AG09309 (cell line): ENCODE measurements at regions not wholly inside any gene's neighbourhood (a gene's known extent, or its start where the extent isn't known, plus 50 kb on each side); places are given as distances from the start of the nearest gene placed in this dataset.

ENCODE experiments used
- DNase-seq: peaks from one replicate; pipeline ENCODE4 v3.0.0-alpha.2; 2010; ENCODE audit warnings: low read depth
- H3K4me3 ChIP-seq: 2 replicates; pipeline ENCODE4 v1.5.1; 2011; ENCODE audit warnings: mild to moderate bottlenecking, low read depth, low read length, moderate library complexity; ENCODE audit not compliant: control insufficient read depth
- CTCF ChIP-seq: IDR thresholded peaks from 2 replicates; pipeline ENCODE4 v1.5.1; 2011; ENCODE audit warnings: mild to moderate bottlenecking, low read depth, low read length, inconsistent platforms; ENCODE audit not compliant: insufficient read depth, control insufficient read depth; ENCODE audit errors: missing control alignments

GRCh38 chr13:83992566-83993358 lies 110.5 kb upstream of the SLITRK1 start:
- no peak for DNase-seq
- no peak for TF ChIP-seq CTCF
- no peak overlapping the region for H3K4me3 ChIP-seq

- TF ChIP-seq CTCF = no peak
- DNase-seq = no peak
- H3K4me3 ChIP-seq = no peak overlapping the region
Measured at GRCh38 chr13:83987394-83987793, 105.1 kb upstream of the SLITRK1 start.

GRCh38 chr13:83984793-83985192 lies 102.5 kb upstream of the SLITRK1 start:
- TF ChIP-seq CTCF = no peak
- no peak overlapping the region for H3K4me3 ChIP-seq
- DNase-seq = no peak

GRCh38 chr13:83980331-83980730 lies 98.1 kb upstream of the SLITRK1 start:
- H3K4me3 ChIP-seq = no peak overlapping the region
- DNase-seq = no peak
- no peak for TF ChIP-seq CTCF

GRCh38 chr13:83975655-83976165 lies 93.4 kb upstream of the SLITRK1 start:
- no peak for DNase-seq

GRCh38 chr13:83958531-83958930 lies 76.3 kb upstream of the SLITRK1 start:
- TF ChIP-seq CTCF = no peak
- H3K4me3 ChIP-seq = no peak overlapping the region
- no peak for DNase-seq

More at GRCh38 chr13:83975655-83976165, 93.4 kb upstream of the SLITRK1 start:
- H3K4me3 ChIP-seq = no peak overlapping the region
- TF ChIP-seq CTCF = no peak
